RWPE2 (cell line): ENCODE measurements at regions not wholly inside any gene's neighbourhood (a gene's known extent, or its start where the extent isn't known, plus 50 kb on each side); places are given as distances from the start of the nearest gene placed in this dataset.

Source experiments
- ATAC-seq: fragments of 200-7000 bp; cut with Tn5 transposase; 3 replicates; pipeline ENCODE4 v1.9.1; 2021; ENCODE audit warnings: low read depth
- DNase-seq: peaks from one replicate; pipeline ENCODE4 v3.0.0-alpha.2; 2020; ENCODE audit warnings: low spot score
- H3K27ac ChIP-seq: fragments of 450-650 bp; 2 replicates; pipeline ENCODE4 v1.5.1; 2017; ENCODE audit warnings: mild to moderate bottlenecking; ENCODE audit not compliant: poor library complexity, severe bottlenecking
- H3K27me3 ChIP-seq: fragments of 250-450 bp; sonication (Bioruptor Pico); 2 replicates; pipeline ENCODE4 v1.5.1; 2021; ENCODE audit warnings: mild to moderate bottlenecking, moderate library complexity; ENCODE audit not compliant: insufficient read depth, poor library complexity, severe bottlenecking
- H3K36me3 ChIP-seq: fragments of 250-450 bp; sonication (Bioruptor Pico); 2 replicates; pipeline ENCODE4 v1.5.1; 2020; ENCODE audit warnings: low read depth, mild to moderate bottlenecking, moderate library complexity
- H3K4me1 ChIP-seq: fragments of 250-450 bp; sonication (Bioruptor Pico); 2 replicates; pipeline ENCODE4 v1.5.1; 2021; ENCODE audit warnings: mild to moderate bottlenecking, moderate library complexity; ENCODE audit not compliant: insufficient read depth, poor library complexity, severe bottlenecking
- H3K4me3 ChIP-seq: fragments of 250-450 bp; sonication (Bioruptor Pico); 2 replicates; pipeline ENCODE4 v1.5.1; 2021; ENCODE audit warnings: mild to moderate bottlenecking, moderate library complexity; ENCODE audit not compliant: severe bottlenecking
- H3K9me3 ChIP-seq: fragments of 250-450 bp; sonication (Bioruptor Pico); 2 replicates; pipeline ENCODE4 v1.5.1; 2021; ENCODE audit warnings: mild to moderate bottlenecking, moderate library complexity; ENCODE audit not compliant: severe bottlenecking
- CTCF ChIP-seq: fragments of 450-650 bp; IDR thresholded peaks from one replicate; pipeline ENCODE4 v1.5.1; 2017; ENCODE audit warnings: mild to moderate bottlenecking, moderate library complexity; ENCODE audit not compliant: poor library complexity, severe bottlenecking

- H3K9me3 ChIP-seq = no peaks in the 10 kb centered on the region
- H3K4me1 ChIP-seq = peaks cover 13% of the 10 kb centered on the region
- no peak for DNase-seq
- H3K36me3 ChIP-seq = no peaks in the 10 kb centered on the region
- no peak for ATAC-seq
- no peak overlapping the region for H3K4me3 ChIP-seq
- H3K27ac ChIP-seq = no peak overlapping the region
- TF ChIP-seq CTCF = no peak
- no peaks in the 10 kb centered on the region for H3K27me3 ChIP-seq
Observed at GRCh38 chr7:13034693-13035092, 347.3 kb downstream of the ARL4A start.

- H3K4me3 ChIP-seq = no peak overlapping the region
Observed at GRCh38 chr7:13035233-13035632, 347.8 kb downstream of the ARL4A start.

DNA sequence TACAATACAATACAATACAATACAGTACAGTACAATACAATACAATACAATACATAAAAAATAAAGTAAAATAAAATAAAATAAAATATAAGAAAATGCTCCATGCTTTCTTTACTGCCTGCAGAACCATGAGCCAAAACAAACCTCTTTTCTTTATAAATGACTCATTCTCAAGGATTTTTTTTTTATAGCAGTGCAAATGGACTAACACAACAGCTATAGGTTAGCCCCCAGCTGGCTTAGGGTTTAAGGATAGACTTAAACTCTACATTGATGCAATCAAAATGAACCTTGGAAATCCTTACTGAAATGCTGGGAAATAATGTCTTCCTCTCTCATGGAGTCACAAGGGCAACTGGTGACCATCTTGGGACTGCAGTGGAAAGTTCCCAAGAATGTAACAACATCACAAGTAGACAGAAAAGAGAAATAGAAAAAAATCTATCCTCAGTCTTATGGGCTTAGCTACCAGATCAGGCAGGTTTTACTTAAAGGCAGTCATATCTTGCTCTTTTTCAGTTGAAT, 348.9 kb downstream of the ARL4A start:
- Histone ChIP-seq H3K9me3 (no peaks in the 10 kb centered on the region), H3K4me1 (peaks cover 7% of the 10 kb centered on the region), H3K27ac (no peak overlapping the region), H3K27me3 (no peaks in the 10 kb centered on the region), H3K4me3 (no peak overlapping the region), H3K36me3 (no peaks in the 10 kb centered on the region)
- ATAC-seq (no peak), DNase-seq (no peak)
- no peak for TF ChIP-seq CTCF

More at GRCh38 chr7:13035233-13035632, 347.8 kb downstream of the ARL4A start:
- ATAC-seq (no peak), DNase-seq (no peak)
- Histone ChIP-seq H3K9me3 (no peaks in the 10 kb centered on the region), H3K27ac (no peak overlapping the region), H3K27me3 (no peaks in the 10 kb centered on the region), H3K36me3 (no peaks in the 10 kb centered on the region), H3K4me1 (peaks cover 13% of the 10 kb centered on the region)
- TF ChIP-seq CTCF = no peak

DNA sequence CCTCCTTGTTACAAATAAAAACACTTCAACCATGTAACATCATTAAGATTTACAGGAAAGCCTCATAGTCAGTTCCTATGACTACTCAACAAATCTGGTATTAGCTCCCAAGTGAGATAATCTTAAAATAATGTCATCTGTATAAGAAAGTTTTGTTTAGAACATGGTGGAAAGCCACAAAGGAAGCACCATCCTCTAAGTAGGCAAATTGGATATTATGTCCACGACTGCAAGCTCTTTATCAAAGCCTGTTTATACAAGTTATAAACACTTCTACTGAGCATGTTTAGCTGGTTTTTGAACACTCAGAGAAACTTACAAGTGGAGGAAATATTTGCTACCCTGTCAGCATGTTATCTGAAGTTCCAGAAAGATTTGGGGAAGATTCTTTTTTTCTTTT, 349.8 kb downstream of the ARL4A start:
- DNase-seq (no peak), ATAC-seq (no peak)
- Histone ChIP-seq H3K9me3 (no peaks in the 10 kb centered on the region), H3K4me3 (no peak overlapping the region), H3K4me1 (peaks cover under 1% of the 10 kb centered on the region), H3K36me3 (no peaks in the 10 kb centered on the region), H3K27me3 (no peaks in the 10 kb centered on the region), H3K27ac (no peak overlapping the region)
- no peak for TF ChIP-seq CTCF

DNA sequence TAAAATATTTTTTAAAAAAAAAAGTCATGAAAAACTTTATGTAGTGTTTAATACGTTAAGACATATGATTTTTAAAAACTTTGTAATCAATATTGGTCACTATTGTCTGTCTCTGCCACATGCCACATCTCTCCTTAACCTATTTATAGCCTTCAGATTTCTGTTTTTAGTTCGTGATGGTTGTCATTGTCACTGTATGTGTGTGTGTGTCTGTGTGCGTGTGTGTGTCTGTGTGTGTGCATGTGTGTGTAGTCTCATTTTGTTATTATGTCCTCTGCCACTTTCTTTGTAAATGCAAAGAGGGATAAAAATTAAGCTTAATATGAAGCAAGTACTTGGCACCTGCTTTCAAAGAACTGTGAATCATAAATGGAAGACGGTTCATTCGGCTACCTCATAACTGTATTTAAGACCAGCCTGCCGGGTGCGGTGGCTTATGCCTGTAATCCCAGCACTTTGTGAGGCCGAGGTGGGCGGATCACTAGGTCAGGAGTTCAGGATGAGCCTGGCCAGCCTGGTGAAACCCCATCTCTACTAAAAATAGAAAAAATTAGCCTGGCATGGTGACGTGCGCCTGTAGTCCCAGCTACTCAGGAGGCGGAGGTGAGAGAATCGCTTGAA, 354.0 kb downstream of the ARL4A start:
- Histone ChIP-seq H3K27ac (no peak overlapping the region), H3K27me3 (no peaks in the 10 kb centered on the region), H3K36me3 (no peaks in the 10 kb centered on the region), H3K9me3 (no peaks in the 10 kb centered on the region), H3K4me1 (peaks cover 8% of the 10 kb centered on the region), H3K4me3 (no peak overlapping the region)
- ATAC-seq = no peak
- no peak for DNase-seq
- no peak for TF ChIP-seq CTCF
